Brain pericyte (primary cell): ENCODE measurements at regions not wholly inside any gene's neighbourhood (a gene's known extent, or its start where the extent isn't known, plus 50 kb on each side); places are given as distances from the start of the nearest gene placed in this dataset.
"Not testable (repeated sequence)": the region's sequence is repeated elsewhere in the genome, so short reads cannot be mapped to it uniquely, and the experiment has no call there.

Experiments used
- DNase-seq: peaks from one replicate; pipeline ENCODE4 v3.0.0-alpha.2; 2012; ENCODE audit warnings: low read depth, low spot score

DNA sequence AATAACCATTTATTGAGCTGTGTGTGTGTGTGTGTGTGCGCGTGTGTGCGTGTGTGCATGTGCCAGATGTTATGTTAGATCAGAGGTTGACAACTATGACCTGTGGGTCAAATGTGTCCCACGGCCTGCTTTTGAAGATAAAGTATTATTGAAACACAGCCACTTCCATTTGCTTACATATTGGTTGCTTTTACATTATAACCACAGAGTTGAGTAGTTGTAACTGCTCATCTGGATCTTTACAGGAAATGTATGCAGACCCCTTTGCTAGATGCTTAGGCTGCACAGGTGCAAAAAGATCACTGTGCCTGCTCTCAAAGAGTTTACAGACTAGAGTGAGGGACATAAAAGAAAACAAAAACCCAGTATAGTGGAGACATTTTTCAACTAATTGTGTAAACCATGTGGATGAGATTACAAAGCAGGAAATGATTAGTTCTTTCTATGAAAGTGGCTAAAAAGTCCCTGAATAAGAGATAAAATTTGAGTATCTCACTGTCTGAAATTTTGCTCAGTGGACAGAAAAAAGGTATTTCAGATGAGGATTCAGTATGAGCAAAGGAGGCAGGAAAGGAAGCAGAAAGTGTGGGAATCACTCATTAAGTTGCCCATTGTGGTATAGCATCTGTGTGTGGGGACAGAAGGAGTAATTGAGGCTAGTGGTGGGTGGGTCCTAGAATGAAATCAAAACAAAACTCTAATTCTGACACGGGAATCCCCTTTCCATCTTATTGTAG, 188.4 kb downstream of the PAH start:
- DNase-seq = no peak

DNA sequence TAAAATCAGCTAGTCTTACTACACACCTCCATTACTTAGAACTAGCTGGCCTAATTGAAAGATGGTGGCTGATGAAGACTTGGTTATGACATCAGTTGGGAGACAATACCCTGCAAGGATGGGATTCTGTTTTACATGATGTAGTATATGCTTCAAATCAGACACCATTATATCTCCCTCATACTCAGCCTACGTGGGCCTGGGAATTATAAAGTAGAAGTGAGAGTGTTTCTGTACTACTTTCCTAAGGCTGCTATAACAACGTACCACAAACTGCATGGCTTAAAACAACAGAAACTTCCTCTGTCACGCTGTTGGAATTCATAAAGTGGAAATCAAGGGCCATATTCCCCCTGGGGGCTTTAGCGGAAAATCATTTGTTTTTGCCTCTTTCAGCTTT, 190.4 kb downstream of the PAH start:
- no peak for DNase-seq

DNA sequence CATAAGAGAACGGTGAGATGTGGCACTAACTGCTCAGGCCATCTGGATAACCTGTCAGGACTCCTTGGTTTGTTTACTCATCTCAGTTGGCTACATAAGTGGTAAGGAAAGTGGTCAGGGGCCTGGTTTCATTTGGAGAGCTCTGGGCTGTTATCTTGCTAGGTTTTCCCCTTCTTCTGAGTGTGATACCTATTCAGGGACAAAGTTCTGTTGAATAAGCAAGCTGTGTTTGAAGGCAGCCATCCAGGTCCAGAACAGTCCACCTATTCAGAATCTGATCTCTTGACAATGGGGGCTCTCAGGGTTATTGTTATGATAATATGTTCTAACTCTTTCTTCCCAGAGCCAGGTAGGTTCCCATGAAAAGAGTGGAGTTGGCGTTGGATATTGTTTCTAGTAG, 194.9 kb downstream of the PAH start:
- no peak for DNase-seq

DNA sequence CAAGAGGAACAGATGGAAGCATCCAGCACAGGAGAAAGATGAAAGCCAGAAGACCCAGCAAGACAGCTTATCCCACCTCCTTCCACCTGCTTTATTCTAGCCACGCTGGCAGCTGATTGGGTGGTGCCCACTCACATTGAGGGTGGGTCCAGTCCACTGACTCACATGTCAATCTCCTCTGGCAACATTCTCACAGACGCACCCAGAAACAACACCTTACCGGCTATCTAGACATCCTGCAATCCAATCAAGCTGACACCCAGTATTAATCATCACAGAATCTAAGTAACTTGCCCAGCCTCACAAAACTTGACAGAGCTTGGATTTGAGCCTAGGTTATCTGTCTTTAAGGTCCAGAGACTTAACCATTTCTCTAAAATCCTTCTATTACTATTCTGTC, 208.9 kb downstream of the PAH start:
- no peak for DNase-seq

DNA sequence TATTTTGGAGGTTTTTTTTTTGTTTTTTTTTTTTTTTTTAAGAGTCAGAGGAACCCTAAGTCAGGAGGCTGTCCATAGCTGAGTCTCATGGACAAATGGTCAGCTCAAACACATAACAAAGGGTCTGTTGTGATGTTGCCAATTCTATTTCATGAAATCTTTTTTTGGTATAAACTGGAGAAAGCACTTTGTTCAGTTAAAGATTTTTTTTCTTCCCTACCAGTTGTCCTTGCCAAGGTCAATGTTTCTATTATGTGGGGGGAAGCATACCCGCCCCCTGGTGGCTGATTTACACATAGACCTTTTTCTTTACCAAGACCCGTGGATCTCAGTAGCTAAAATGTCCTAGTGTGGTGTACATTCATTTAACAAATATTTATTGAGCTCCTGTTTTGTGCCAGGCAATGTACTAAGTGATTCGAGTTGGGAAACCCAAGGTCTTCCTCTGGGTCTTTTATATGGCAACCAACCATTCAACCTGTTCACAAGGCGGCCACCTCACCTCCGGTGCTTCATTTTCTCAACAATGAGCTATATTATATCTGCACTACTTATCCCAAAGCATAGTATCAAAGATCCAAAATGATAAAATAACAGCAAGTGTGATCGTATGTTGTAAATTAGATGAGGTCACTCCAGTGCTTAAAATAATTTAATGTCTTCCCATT, 214.5 kb downstream of the PAH start:
- DNase-seq = no peak

DNA sequence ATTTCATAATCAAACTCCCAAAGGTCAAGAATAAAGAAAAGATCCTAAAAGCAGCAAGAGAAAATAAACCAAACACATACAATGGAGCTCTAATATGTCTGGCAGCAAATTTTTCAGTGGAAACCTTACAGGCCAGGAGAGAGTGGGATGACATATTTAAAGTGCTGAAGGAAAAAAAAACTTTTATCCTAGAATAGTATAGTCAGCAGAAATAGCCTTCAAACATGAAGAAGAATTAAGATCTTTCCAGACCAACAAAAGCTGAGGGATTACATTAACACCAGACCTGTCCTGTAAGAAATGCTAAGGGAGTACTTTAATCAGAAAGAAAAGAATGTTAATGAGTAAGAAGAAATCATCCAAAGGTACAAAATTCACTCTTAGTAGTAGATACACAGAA, 215.7 kb upstream of the IGF1 start:
- no peak for DNase-seq

DNA sequence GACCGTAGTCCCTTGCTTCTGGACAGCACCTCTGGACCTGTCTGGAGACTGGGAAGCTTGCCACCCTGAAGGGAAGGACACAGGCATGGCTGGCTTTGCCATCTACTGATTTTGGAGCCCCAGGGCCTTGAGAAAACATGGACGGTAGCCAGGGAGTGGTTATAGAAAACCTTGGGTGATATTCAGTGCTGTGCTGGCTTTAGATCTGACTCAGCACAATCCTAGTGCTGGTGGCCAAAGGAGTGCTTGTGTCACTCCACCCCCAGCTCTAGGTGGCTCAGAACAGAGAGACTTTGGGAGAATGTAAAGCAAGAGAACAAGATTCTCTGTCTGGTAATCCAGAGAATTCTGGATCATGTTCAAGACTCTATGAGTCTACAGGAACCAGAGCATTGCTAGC, 214.5 kb upstream of the IGF1 start:
- DNase-seq = no peak

DNA sequence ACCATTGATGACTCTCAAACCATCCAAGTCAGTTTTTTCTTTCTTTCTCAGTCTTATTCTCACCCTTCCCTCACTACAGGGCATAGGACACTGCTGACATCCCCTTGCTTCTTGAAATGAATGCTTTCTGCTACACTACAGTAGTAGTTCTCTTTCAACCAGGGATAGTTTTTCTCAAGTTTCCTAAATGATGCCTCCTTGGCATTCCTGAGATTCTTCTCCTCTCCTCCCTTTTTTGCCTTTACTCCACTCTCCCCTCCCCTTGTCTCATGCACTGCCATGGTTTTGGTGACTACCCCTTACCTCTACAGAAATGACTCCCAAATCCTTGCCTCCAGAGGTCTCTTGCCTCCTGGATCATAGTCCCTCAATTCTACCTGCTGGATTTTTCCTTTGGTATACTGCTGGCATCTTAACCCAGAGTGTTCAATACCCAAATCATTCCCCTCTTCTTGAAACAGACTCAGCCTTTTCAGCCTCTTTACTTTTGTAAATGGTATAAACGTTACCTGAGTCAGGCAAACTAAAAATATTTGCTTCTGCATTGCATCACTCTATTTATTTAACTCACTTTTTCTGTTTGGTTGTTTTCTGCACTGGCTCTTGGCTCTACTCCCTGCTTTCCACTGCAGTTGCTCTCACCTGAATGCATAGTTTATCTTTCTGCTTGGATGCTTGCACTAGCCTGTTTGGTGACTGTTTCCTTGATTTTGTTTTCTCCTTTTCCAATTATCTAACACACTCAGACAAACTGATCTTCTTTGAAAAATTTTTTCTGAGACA, 211.6 kb upstream of the IGF1 start:
- DNase-seq = no peak

DNA sequence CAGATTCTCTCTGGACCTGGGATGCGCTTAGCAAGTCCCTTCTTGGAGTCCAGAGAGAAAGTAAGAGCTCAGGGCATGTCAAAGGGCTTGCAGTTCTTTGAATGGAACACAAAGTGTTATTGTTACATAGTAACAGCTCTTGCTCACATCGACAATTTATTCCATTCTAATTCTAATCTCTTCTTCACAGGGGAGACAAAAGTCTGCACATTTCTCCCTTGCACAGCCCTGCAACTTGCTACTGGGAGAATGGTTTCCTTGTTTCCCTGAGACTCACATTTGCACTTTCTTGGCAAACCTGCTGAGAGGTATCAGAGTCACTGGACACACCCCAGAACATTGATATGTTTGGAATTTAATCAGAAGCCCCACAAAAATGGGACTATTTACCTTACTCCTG, 209.9 kb upstream of the IGF1 start:
- no peak for DNase-seq

DNA sequence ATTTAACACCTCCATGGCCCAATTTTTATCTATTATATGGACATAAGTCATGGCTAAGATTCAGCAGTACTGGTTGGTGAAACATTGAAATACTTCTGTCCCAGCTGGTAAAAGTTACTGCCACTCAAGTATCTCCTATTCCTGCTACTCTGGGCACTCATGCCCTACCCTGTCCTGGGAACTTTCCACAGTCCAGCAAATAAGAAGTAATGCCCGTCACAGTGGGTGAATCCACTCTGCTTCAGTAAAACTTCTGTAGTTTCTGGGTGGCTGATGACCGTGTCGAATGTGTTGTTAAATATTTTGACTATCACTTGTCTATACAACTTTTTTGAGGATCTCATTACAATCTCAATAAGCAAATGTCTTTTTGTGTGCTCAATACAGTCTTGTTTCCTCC, 209.3 kb upstream of the IGF1 start:
- no peak for DNase-seq

DNA sequence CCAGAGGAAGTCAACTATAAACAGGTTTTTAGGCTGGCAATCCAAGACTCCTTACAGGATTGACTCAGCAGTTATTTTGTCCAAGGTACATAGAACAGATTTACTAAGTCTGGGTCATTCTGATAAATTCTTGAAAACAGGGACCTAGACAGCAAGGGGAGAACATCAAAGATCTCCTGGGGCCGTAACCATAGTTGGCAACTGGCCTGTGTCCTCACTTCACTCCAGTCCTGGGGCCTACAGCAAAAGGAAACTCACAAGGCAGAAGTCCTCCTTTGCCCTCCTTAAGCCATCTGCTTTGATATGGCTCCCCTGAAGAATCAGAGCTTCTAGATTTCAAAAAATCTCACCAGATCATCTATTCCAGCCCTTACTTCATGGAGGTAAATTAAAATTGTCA, 207.2 kb upstream of the IGF1 start:
- no peak for DNase-seq

DNA sequence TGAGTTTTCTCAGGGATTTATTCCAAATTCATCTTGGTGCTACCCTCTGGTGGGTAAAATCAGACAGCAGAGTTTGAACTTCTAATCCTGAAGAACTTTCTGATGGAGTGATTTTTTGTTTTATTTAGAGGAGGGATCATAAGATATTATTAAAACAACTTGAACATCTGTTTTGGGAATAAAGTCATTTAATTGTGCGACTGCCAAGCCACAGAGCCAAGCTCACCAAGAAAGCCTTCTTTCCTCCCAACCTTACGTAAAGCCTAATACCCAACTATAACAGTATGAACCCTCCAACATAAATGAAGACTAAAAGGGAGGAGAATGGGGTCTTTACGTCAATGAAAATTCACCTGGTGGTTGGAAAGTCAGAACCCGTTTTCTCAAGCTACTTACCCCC, 205.5 kb upstream of the IGF1 start:
- no peak for DNase-seq

DNA sequence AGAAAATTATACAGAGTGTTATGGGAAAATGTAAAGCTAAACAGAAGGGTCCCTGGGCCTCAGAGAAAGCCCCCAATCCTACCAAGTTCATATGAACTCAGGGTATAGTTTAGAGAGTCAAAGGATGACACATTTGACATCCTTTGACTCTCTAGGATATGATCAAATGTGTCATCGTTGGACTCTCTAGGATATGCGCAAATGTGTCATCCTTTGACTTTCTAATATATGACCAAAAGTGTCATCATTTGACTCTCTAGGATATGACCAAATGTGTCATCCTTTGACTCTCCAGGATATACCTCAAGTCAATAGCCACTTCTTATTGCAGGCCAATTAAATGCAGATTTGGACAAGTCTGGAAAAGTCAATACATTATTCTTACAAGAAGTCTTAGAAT, 204.8 kb upstream of the IGF1 start:
- DNase-seq = no peak

DNA sequence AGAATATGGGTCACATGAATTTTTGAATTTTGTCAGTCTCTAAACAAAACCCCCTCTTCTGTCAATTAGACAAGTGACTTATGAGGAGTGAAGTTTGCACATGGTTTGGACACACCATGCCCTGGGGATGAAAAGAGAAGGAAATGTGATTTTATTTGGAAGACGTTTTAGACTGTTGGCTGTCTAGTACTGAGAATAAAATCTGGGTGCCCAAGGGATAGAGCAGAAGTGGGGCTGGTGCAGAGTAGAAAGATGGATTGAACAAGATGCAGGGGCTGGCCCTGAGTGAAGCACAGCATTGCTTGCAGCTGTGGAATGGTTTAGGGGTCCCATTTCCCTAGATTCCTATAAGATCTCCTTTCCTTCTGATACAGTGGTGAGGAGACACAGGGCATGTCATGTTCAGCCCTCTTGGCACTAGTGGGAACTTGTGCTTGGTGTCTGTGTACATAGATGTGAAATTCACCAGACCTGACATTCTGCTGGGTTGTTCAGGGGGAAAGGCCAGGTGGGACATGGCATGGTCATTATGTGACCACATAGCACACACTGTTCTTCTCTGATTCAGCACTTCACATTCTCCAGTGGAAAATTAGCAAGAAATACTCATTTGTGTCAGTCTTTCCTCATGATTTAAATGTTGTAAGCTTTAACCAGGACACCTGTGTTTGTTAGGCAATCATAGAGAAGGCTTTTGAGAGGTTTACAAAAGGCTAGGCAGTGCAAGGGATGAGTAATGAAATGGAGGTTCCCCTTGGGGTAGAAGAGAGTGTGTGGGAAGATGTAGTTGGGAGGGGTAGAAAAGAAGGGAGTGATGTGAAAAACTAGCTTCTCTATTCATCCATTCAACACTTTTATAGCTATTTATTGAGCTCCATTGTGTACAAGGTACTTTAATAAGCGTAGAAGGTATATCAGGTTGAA, 202.3 kb upstream of the IGF1 start:
- no peak for DNase-seq

DNA sequence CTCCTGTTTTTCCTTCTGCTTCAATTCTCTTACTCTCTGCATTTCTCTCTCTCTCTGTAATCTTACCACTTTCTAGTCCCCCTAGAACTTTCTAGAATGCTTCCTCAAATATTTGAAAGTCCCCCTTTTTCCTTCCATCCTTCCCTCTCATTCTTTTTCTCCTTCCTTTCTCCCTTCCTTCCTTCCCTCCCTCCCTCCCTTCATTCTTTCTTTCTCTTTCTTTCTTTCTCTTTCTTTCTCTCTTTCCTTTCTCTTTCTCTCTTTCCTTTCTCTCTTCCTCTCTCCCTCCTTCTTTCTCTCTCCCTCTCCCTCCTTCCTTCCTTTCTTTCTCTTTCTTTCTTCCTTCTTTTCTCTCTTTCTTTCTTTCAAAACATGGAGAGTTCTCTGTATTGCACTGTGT, 201.4 kb upstream of the IGF1 start:
- no peak for DNase-seq

DNA sequence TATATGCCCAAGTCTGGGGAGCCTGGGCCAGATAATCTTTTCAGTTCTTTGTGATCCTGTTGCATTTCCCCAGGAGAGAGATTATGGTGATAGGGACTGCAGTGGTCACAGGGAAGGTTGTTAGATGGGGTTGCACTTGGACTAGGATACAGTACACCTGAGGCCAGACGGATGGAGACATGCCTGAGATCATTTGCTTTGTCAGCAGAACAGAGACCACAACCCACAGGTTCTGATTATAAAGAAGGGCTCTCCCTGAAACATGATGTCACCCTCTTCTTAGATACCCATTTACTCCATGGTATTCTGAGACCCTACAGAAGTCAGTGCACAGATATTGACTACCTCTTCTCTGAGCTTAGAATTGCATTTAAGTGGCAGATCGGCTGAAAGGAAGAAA, 200.9 kb upstream of the IGF1 start:
- DNase-seq = no peak

DNA sequence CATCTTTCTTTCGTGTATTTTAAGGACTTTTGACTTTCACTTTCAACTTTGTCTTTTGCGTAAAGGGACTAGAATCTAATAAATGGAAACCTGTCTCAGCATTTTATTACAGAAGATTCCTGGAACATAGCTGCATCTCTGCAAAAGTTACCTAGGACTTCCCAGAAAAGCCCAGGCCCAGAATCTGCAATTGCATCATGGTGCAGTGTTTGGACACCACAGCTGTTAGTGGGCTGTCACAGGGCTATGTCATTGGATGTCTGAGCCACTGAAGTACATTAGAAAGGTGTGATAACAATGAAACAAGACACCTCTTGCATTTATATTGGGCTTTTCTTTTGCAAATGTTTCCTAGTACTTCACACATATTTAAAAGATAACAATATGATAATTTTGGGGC, 199.9 kb upstream of the IGF1 start:
- no peak for DNase-seq

DNA sequence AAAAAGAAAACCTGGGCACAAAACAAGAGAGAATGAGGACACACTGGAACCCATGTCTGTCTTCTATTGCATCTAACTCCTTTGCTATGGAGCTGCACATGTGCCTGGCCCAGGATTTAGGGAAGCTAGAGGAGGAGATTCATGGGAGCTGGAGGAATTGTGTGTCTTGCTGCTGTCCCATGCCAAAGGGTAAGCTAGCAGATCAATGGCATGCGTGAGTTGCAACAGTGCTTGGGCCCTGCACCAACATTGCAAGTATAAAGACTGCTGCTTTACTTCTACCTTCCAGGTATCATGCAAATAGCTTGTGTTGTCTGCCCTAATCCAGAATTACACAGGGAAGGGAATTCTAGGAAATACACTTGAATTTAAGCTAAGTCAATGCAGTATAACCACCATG, 196.4 kb upstream of the IGF1 start:
- DNase-seq = no peak

DNA sequence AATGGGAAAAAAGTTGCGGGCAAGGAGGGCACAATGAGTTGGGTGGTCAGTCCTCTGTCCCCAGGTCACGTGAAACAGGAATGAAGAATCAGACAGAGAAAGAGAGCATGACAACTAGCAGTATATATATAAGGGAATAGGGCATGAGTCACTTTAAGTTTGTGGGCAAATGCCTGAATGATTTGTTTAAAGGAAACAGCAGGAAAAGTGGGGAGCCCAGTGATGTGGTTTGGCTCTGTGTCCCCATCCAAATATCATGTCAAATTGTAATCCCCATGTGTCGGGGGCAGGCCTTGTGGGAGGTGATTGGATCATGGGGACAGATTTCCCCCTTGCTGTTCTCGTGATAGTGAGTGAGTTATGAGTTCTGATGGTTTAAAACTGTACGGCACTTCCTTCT, 195.3 kb upstream of the IGF1 start:
- no peak for DNase-seq

DNA sequence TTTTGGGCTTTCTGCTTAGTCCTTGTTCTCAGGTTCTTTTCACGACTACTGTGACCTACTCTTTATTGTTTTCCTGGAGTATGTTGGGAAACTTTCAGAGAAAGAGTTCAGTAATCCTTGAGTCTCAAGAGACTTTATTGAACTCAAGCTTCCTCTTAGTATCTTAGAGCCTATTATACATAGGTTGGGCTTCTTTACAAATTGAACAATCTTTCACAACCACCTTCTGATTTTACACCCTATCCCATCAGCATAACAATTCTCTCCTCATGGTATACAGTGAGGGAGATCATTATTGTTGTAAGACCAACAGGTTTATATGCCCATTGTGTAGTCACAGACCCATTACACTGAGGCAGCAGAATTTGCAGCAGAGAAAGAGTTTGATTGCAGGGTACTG, 193.2 kb upstream of the IGF1 start:
- no peak for DNase-seq

DNA sequence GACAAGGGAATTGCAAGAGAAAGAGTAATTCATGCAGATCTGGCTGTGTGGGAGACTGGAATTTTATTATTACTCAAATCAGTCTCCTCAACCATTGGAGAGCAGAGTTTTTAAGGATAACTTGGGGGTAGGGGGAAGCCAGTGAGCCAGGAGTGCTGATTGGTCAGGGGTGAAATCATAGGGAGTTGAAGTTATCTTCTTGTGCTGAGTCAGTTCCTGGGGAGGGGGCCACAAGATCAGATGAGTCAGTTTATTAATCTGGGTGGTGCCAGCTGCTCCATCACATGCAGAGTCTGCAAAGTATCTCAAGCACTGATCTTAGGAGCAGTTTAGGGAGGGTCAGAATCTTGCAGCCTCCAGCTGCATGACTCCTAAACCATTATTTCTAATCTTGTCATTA, 191.8 kb upstream of the IGF1 start:
- DNase-seq = not testable (repeated sequence)

DNA sequence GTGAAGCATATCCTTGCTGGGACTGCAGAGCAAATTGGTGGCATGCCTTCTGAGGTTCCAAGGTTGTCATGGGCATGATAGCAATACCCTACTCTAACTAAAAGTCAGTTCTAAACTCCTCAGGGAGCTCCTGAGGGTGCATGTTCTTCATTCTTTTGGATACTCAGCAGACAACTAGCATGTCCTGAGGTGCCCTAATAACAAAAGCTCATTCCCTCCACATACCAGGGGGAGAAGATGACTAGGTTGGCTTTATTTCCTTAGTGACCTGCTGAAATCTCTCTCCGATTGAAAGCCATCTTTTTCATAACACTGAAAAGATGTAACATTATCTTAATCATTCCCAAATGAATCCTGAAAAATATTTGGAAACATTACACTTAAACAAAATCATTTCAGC, 188.7 kb upstream of the IGF1 start:
- no peak for DNase-seq
